ENCODE measurements at regions not wholly inside any gene's neighbourhood (a gene's known extent, or its start where the extent isn't known, plus 50 kb on each side); places are given as distances from the start of the nearest gene placed in this dataset.
"Not testable (repeated sequence)": the region's sequence is repeated elsewhere in the genome, so short reads cannot be mapped to it uniquely, and the experiment has no call there.

DNA sequence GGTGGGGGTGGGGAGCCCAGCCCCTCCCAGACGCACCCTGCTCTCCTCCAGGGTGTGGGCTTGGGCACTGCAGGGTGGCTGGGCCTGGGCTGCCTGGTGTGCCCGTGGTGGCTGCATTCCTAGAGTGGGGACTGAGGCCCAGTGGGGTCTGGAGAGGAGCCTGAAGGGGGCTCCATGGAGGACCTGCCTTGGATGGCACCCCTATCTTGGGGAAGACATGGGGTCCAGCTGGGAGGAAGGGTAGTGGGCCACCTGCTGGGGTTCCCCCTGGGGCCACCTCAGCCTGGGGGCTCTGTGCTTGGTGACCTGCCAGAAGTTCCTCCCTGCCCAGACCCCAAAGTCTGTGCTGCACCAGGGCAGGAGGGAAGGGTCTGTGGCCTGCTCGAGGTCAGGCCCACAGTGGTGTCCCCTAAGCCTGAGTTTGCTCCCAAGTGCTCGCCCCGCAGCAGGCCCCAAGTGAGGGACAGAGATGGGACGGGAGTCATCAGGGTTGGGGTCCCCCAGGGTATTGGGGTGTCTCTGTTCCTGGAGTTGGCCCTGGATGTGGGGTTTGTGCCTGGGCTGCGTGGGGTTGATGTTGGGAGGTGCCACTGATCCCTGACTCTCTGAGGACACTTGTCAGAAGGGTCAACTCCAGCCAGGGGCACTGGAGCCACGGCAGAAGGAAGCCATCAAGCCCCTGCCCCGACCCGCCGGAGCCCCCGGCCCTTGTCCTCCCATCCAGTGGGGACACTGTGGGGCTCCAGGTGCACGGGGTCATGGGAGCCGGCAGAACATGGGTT, 382.9 kb downstream of the TMEM121 start:
- no peak for TF ChIP-seq POLR2A (IDR thresholded peaks at IDR 0.05)
- no peak for TF ChIP-seq POLR2AphosphoS5 (IDR thresholded peaks at IDR 0.05; ENCODE audit: insufficient read depth in 1 of 2, low read depth in 1 of 2)
- no peak for TF ChIP-seq CTCF (IDR thresholded peaks at IDR 0.05)
- Histone ChIP-seq H3K4me3 (no peak overlapping the region), H3K27me3 (no peaks in the 10 kb centered on the region), H3K4me1 (no peaks in the 10 kb centered on the region), H3K36me3 (no peaks in the 10 kb centered on the region), H3K27ac (no peak overlapping the region), H3K9me3 (no peaks in the 10 kb centered on the region)
- intact Hi-C loops (cut with DNase I) = no loop called here
- DNase-seq (ENCODE audit: extremely low spot score in 2 of 2) = no peak

DNA sequence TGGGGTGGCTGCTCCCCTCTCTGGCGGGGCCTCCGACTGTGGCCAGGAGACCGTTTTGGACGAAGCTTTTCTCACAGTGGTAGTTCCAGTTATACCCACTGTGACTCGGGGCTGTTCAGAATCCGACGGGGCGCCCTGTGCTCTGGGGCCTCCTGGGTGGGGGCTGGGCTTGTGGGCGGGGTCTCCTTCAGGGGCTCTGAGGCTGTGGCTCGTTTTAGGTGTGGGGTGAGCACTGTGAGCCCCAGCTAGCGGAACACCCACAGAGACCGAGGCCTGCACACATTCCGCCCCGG, 383.4 kb downstream of the TMEM121 start:
- H3K36me3 ChIP-seq; intact Hi-C loops (cut with DNase I); H3K4me3 ChIP-seq; H3K27ac ChIP-seq; H3K4me1 ChIP-seq; DNase-seq (ENCODE audit: extremely low spot score in 2 of 2); H3K9me3 ChIP-seq; H3K27me3 ChIP-seq: not testable (repeated sequence)

- Histone ChIP-seq H3K27me3 (no peaks in the 10 kb centered on the region), H3K4me3 (no peak overlapping the region), H3K4me1 (no peaks in the 10 kb centered on the region), H3K27ac (no peak overlapping the region), H3K9me3 (no peaks in the 10 kb centered on the region), H3K36me3 (no peaks in the 10 kb centered on the region)
- intact Hi-C loops (cut with DNase I) = no loop called here
- no peak for TF ChIP-seq POLR2A (IDR thresholded peaks at IDR 0.05)
- TF ChIP-seq CTCF (IDR thresholded peaks at IDR 0.05) = no peak
- TF ChIP-seq POLR2AphosphoS5 (IDR thresholded peaks at IDR 0.05; ENCODE audit: insufficient read depth in 1 of 2, low read depth in 1 of 2) = no peak
- no peak for DNase-seq (ENCODE audit: extremely low spot score in 2 of 2)
These were observed 384.0 kb downstream of the TMEM121 start for GRCh38 chr14:105910426-105910825.

DNA sequence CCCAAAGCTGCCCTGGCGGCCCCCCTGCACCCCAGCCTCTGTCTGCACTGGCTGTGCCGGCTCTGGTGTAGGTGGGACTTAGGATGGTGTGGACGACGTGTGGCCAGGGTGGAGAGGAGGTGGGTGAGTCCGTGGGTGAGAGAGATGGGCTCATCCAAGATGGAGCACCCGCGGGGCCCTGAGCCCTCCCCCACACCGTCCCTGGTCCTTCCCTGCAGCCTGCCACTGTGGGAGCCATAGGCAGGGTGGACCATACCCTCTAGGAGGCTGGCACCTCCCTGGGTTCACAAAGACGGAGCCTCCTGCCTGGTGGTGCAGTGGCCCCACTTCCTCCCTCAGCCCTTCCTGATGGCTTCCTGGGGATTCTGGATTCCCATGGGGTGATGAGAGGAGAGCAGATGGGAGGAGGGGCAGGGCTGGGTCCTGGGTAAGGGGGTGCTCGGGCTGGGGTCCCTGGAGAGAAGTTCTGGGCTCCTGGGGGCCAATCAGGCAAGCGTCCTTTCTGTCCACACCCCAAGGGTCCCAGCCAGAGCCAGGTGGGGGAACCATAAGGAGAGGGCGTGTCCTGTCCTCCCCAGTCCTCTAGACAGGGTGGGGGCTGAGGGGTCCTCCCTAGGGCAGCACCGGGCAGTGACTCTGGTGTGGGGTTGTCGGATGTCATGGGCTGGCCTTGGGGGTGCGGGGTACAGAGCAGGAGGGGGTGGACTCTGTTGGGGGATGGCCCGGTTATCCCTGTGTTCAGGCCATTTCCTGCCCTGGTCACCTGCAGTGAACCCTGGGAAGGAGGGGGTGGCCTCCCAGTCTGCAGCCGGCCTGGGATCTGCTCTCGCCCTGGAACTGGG, 384.8 kb downstream of the TMEM121 start:
- Histone ChIP-seq H3K9me3 (no peaks in the 10 kb centered on the region), H3K27ac (no peak overlapping the region), H3K4me3 (no peak overlapping the region), H3K4me1 (no peaks in the 10 kb centered on the region), H3K27me3 (no peaks in the 10 kb centered on the region), H3K36me3 (no peaks in the 10 kb centered on the region)
- TF ChIP-seq POLR2A (IDR thresholded peaks at IDR 0.05) = no peak
- TF ChIP-seq POLR2AphosphoS5 (IDR thresholded peaks at IDR 0.05; ENCODE audit: insufficient read depth in 1 of 2, low read depth in 1 of 2) = no peak
- no peak for TF ChIP-seq CTCF (IDR thresholded peaks at IDR 0.05)
- DNase-seq (ENCODE audit: extremely low spot score in 2 of 2) = no peak
- intact Hi-C loops (cut with DNase I) = no loop called here

DNA sequence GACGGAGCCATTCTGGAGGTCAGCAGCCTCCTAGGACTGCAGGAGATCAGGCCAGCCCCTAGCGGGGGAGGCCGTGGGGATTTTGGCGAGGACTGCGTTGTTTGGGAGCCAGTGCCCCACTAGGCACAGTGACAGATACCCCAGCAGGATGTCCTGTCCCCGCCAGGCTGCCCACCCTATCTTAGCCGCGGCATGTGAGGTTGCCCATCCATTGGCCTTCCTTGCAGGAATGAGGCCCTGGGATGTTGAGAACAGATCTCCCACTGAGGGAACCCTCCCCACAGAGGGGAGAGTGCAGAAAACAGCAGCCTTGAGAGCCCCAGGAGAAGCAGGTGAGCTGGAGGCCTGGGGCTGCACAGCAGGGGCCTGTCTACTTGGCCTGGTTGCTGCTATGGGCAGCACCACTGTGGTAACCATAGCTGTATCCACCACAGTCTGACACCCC, 385.5 kb downstream of the TMEM121 start:
- H3K4me1 ChIP-seq; H3K36me3 ChIP-seq; H3K27me3 ChIP-seq; intact Hi-C loops (cut with DNase I); DNase-seq (ENCODE audit: extremely low spot score in 2 of 2); H3K27ac ChIP-seq; H3K4me3 ChIP-seq; H3K9me3 ChIP-seq: not testable (repeated sequence)

DNA sequence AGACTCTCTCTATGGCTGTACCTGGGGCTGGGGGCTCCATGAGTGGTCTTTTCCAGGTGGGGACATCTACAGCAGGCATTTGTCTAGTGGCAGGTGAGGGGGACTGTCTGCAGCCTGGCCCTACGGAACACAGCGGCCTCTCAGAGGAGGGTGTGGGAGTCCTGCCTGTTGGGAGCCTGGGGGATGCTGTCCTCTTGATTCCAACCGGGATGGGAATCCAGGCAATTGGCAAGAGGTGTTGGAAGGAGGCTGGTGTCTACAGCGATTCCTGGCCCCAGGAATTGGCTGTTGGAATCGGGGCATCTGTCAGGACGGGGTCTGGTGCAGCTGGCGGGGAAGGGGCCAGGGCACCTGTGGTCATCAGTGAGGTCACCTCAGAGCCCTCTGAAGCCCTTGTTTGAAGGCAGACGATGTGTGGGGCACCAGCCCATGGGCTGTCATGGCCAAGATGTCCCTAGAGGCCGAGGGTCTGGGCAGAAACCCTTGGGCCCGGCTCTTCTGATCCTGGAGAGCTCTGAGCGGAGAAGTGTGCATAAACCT, 386.3 kb downstream of the TMEM121 start:
- no peaks in the 10 kb centered on the region for H3K4me1 ChIP-seq
- intact Hi-C loops (cut with DNase I) = no loop called here
- no peak overlapping the region for H3K4me3 ChIP-seq
- no peaks in the 10 kb centered on the region for H3K9me3 ChIP-seq
- no peaks in the 10 kb centered on the region for H3K27me3 ChIP-seq
- no peaks in the 10 kb centered on the region for H3K36me3 ChIP-seq
- TF ChIP-seq POLR2A (IDR thresholded peaks at IDR 0.05) = no peak
- TF ChIP-seq POLR2AphosphoS5 (IDR thresholded peaks at IDR 0.05; ENCODE audit: insufficient read depth in 1 of 2, low read depth in 1 of 2) = no peak
- no peak for TF ChIP-seq CTCF (IDR thresholded peaks at IDR 0.05)
- DNase-seq (ENCODE audit: extremely low spot score in 2 of 2) = no peak
- no peak overlapping the region for H3K27ac ChIP-seq
